WTC11 (cell line): ENCODE measurements at regions not wholly inside any gene's neighbourhood (a gene's known extent, or its start where the extent isn't known, plus 50 kb on each side); places are given as distances from the start of the nearest gene placed in this dataset.

Source experiments
- SP1 ChIP-seq: sonication (generic); formaldehyde crosslinking; conservative IDR thresholded peaks from 2 replicates; pipeline ENCODE4 v1.8.1; 2022; ENCODE audit warnings: missing genetic modification reagents
- TF ChIP-seq, protein P1 (sequence below): fragments of 200-600 bp; IDR thresholded peaks from 2 replicates; pipeline ENCODE4 v1.8.0; 2022; ENCODE audit warnings: antibody characterized with exemption
- TF ChIP-seq, protein P2 (sequence below): sonication (generic); formaldehyde crosslinking; conservative IDR thresholded peaks from 2 replicates; pipeline ENCODE4 v1.8.1; 2022; ENCODE audit warnings: mild to moderate bottlenecking, missing genetic modification reagents

DNA sequence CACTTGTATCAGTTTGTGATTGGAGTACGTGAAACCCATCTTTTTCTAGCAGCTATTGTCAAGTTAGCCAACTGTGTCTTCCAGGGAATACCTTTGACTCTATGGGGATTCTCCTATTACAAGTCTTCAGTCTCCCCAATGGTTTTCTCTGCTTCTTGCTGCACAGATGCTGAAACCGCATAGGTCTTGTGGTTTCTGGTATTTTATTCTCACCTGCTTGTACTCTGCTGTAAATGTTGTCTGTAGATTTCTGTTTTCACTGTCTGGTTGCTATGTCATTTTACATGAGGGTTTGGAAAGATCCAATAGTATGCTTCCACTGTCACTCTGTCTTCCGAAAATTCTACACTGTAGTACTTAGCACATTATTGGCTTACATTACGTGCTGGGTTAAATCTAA is 1196.9 kb upstream of the C9orf72 start:
- TF ChIP-seq, protein P1, sequence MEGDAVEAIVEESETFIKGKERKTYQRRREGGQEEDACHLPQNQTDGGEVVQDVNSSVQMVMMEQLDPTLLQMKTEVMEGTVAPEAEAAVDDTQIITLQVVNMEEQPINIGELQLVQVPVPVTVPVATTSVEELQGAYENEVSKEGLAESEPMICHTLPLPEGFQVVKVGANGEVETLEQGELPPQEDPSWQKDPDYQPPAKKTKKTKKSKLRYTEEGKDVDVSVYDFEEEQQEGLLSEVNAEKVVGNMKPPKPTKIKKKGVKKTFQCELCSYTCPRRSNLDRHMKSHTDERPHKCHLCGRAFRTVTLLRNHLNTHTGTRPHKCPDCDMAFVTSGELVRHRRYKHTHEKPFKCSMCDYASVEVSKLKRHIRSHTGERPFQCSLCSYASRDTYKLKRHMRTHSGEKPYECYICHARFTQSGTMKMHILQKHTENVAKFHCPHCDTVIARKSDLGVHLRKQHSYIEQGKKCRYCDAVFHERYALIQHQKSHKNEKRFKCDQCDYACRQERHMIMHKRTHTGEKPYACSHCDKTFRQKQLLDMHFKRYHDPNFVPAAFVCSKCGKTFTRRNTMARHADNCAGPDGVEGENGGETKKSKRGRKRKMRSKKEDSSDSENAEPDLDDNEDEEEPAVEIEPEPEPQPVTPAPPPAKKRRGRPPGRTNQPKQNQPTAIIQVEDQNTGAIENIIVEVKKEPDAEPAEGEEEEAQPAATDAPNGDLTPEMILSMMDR, result no peak
- TF ChIP-seq, protein P2, sequence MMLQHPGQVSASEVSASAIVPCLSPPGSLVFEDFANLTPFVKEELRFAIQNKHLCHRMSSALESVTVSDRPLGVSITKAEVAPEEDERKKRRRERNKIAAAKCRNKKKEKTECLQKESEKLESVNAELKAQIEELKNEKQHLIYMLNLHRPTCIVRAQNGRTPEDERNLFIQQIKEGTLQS, result no peak
- no peak for TF ChIP-seq SP1 (CRISPR knock-in tag)
